ENCODE measurements at regions not wholly inside any gene's neighbourhood (a gene's known extent, or its start where the extent isn't known, plus 50 kb on each side); places are given as distances from the start of the nearest gene placed in this dataset.

DNA sequence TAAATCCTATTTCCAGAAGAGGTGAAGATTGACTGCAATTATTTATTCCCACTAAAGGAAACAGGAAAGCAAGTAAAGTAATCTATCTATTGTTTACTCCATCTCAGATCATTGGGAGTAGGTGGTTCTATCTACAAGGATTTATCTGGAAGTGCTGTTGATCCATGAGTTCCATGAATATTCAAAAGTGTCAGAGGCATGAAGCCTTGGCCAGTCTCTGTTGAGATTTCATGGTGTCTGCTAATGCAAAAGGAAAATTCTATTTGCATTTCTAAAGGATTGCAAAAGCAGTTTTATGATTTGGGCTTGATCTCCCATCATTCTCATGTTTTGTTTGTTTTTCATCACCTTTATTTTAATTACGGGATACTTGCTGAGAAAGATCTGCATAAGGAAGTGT, 102.4 kb upstream of the ST6GAL2 start:
- TF ChIP-seq POLR2AphosphoS5 (IDR thresholded peaks at IDR 0.05; ENCODE audit: borderline replicate concordance, low read depth, low read length) = no peak
- no peak for TF ChIP-seq EZH2 (IDR thresholded peaks at IDR 0.05)
- no peak for TF ChIP-seq FOXP2 (optimal IDR thresholded peaks at IDR 0.05; ENCODE audit: control extremely low read depth, extremely low read length, insufficient read depth)
